ENCODE measurements at regions not wholly inside any gene's neighbourhood (a gene's known extent, or its start where the extent isn't known, plus 50 kb on each side); places are given as distances from the start of the nearest gene placed in this dataset.

DNA sequence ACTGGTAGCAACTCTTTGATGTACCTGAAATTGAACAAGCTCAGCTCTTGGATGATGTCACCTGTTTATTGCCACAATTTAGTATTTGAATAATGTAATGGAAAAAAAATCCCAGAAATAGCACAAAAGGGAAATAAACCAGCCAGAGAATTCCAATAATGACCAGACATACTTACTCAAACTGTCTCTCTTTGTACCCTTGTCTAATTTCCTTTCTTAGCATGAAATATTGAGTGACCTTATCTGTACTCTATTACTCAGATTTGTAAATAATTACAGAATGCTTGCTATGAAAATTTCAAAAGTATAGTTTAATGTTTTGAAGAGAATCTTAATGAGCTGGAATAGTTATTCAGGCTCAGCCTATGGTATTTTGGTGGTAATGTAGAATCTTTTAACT is 555.4 kb upstream of the SGO1 start:
- no peaks in the 10 kb centered on the region for H3K79me2 ChIP-seq (replicated peaks; ENCODE audit: insufficient read depth, low read length)
- H2AFZ ChIP-seq (ENCODE audit: low read depth, low read length), result no peak overlapping the region
- H3K9me2 ChIP-seq (ENCODE audit: insufficient read depth, low read length), result no peaks in the 10 kb centered on the region
- no peaks in the 10 kb centered on the region for H3K27me3 ChIP-seq (ENCODE audit: insufficient read depth, low read depth, low read length)
- no peak overlapping the region for H3K4me3 ChIP-seq (ENCODE audit: low read length)
- H3K9ac ChIP-seq (ENCODE audit: low read length), result no peak overlapping the region
- H4K20me1 ChIP-seq (ENCODE audit: insufficient read depth), result no peaks in the 10 kb centered on the region
- H3K4me2 ChIP-seq (ENCODE audit: low read length), result no peak overlapping the region
- TF ChIP-seq EP300 (conservative IDR thresholded peaks at IDR 0.05; ENCODE audit: poor library complexity, severe bottlenecking) (no peak), MXI1 (conservative IDR thresholded peaks at IDR 0.05; ENCODE audit: poor library complexity, severe bottlenecking) (no peak), POLR2AphosphoS5 (IDR thresholded peaks at IDR 0.05) (no peak), EZH2 (IDR thresholded peaks at IDR 0.05; ENCODE audit: borderline replicate concordance, insufficient read depth, low read length, poor library complexity, severe bottlenecking) (no peak), TAF1 (IDR thresholded peaks at IDR 0.05; ENCODE audit: low read depth) (no peak), RAD21 (conservative IDR thresholded peaks at IDR 0.05) (no peak), SMC3 (conservative IDR thresholded peaks at IDR 0.05; ENCODE audit: poor library complexity) (no peak)
- TF ChIP-seq, protein P1, sequence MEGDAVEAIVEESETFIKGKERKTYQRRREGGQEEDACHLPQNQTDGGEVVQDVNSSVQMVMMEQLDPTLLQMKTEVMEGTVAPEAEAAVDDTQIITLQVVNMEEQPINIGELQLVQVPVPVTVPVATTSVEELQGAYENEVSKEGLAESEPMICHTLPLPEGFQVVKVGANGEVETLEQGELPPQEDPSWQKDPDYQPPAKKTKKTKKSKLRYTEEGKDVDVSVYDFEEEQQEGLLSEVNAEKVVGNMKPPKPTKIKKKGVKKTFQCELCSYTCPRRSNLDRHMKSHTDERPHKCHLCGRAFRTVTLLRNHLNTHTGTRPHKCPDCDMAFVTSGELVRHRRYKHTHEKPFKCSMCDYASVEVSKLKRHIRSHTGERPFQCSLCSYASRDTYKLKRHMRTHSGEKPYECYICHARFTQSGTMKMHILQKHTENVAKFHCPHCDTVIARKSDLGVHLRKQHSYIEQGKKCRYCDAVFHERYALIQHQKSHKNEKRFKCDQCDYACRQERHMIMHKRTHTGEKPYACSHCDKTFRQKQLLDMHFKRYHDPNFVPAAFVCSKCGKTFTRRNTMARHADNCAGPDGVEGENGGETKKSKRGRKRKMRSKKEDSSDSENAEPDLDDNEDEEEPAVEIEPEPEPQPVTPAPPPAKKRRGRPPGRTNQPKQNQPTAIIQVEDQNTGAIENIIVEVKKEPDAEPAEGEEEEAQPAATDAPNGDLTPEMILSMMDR (IDR thresholded peaks at IDR 0.05; ENCODE audit: poor library complexity, severe bottlenecking), result no peak
- TF ChIP-seq, protein P2, sequence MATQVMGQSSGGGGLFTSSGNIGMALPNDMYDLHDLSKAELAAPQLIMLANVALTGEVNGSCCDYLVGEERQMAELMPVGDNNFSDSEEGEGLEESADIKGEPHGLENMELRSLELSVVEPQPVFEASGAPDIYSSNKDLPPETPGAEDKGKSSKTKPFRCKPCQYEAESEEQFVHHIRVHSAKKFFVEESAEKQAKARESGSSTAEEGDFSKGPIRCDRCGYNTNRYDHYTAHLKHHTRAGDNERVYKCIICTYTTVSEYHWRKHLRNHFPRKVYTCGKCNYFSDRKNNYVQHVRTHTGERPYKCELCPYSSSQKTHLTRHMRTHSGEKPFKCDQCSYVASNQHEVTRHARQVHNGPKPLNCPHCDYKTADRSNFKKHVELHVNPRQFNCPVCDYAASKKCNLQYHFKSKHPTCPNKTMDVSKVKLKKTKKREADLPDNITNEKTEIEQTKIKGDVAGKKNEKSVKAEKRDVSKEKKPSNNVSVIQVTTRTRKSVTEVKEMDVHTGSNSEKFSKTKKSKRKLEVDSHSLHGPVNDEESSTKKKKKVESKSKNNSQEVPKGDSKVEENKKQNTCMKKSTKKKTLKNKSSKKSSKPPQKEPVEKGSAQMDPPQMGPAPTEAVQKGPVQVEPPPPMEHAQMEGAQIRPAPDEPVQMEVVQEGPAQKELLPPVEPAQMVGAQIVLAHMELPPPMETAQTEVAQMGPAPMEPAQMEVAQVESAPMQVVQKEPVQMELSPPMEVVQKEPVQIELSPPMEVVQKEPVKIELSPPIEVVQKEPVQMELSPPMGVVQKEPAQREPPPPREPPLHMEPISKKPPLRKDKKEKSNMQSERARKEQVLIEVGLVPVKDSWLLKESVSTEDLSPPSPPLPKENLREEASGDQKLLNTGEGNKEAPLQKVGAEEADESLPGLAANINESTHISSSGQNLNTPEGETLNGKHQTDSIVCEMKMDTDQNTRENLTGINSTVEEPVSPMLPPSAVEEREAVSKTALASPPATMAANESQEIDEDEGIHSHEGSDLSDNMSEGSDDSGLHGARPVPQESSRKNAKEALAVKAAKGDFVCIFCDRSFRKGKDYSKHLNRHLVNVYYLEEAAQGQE (IDR thresholded peaks at IDR 0.05; ENCODE audit: borderline replicate concordance), result no peak
- no peaks in the 10 kb centered on the region for H3K36me3 ChIP-seq (ENCODE audit: insufficient read depth, low read length)
- no peaks in the 10 kb centered on the region for H3F3A ChIP-seq (ENCODE audit: insufficient read depth, low read length, poor library complexity, severe bottlenecking)
- H3K9me3 ChIP-seq (ENCODE audit: low read length), result no peaks in the 10 kb centered on the region
- H3K27ac ChIP-seq (ENCODE audit: low read length), result no peak overlapping the region

GRCh38 chr3:20739814-20740213 is 553.8 kb upstream of the SGO1 start:
- Histone ChIP-seq H3K36me3 (ENCODE audit: insufficient read depth, low read length) (no peaks in the 10 kb centered on the region), H2AFZ (ENCODE audit: low read depth, low read length) (no peak overlapping the region), H3K9me3 (ENCODE audit: low read length) (no peaks in the 10 kb centered on the region)

More at GRCh38 chr3:20739814-20740213, 553.8 kb upstream of the SGO1 start:
- H3K4me2 ChIP-seq (ENCODE audit: low read length), result no peak overlapping the region
- H3K9ac ChIP-seq (ENCODE audit: low read length), result no peak overlapping the region
- H4K20me1 ChIP-seq (ENCODE audit: insufficient read depth), result no peaks in the 10 kb centered on the region
- H3K27me3 ChIP-seq (ENCODE audit: insufficient read depth, low read depth, low read length), result no peaks in the 10 kb centered on the region
- H3K4me3 ChIP-seq (ENCODE audit: low read length), result no peak overlapping the region
- H3K27ac ChIP-seq (ENCODE audit: low read length), result no peak overlapping the region
- H3F3A ChIP-seq (ENCODE audit: insufficient read depth, low read length, poor library complexity, severe bottlenecking), result no peaks in the 10 kb centered on the region
- H3K79me2 ChIP-seq (replicated peaks; ENCODE audit: insufficient read depth, low read length), result no peaks in the 10 kb centered on the region
- TF ChIP-seq SMC3 (conservative IDR thresholded peaks at IDR 0.05; ENCODE audit: poor library complexity) (no peak), POLR2AphosphoS5 (IDR thresholded peaks at IDR 0.05) (no peak), EP300 (conservative IDR thresholded peaks at IDR 0.05; ENCODE audit: poor library complexity, severe bottlenecking) (no peak), MXI1 (conservative IDR thresholded peaks at IDR 0.05; ENCODE audit: poor library complexity, severe bottlenecking) (no peak), EZH2 (IDR thresholded peaks at IDR 0.05; ENCODE audit: borderline replicate concordance, insufficient read depth, low read length, poor library complexity, severe bottlenecking) (no peak), TAF1 (IDR thresholded peaks at IDR 0.05; ENCODE audit: low read depth) (no peak), RAD21 (conservative IDR thresholded peaks at IDR 0.05) (no peak)
- TF ChIP-seq, protein P2 (IDR thresholded peaks at IDR 0.05; ENCODE audit: borderline replicate concordance), result no peak
- TF ChIP-seq, protein P1 (IDR thresholded peaks at IDR 0.05; ENCODE audit: poor library complexity, severe bottlenecking), result no peak
- no peaks in the 10 kb centered on the region for H3K9me2 ChIP-seq (ENCODE audit: insufficient read depth, low read length)

Data from neural cell (in vitro differentiated cells).